RWPE2 (cell line): ENCODE measurements at regions not wholly inside any gene's neighbourhood (a gene's known extent, or its start where the extent isn't known, plus 50 kb on each side); places are given as distances from the start of the nearest gene placed in this dataset.
A peak's percentile ranks its signal among the peaks of the same experiment; 100 is the strongest.

ENCODE experiments used
- ATAC-seq: fragments of 200-7000 bp; cut with Tn5 transposase; 3 replicates; pipeline ENCODE4 v1.9.1; 2021; ENCODE audit warnings: low read depth
- DNase-seq: peaks from one replicate; pipeline ENCODE4 v3.0.0-alpha.2; 2020; ENCODE audit warnings: low spot score
- H3K27ac ChIP-seq: fragments of 450-650 bp; 2 replicates; pipeline ENCODE4 v1.5.1; 2017; ENCODE audit warnings: mild to moderate bottlenecking; ENCODE audit not compliant: poor library complexity, severe bottlenecking
- H3K27me3 ChIP-seq: fragments of 250-450 bp; sonication (Bioruptor Pico); 2 replicates; pipeline ENCODE4 v1.5.1; 2021; ENCODE audit warnings: mild to moderate bottlenecking, moderate library complexity; ENCODE audit not compliant: insufficient read depth, poor library complexity, severe bottlenecking
- H3K36me3 ChIP-seq: fragments of 250-450 bp; sonication (Bioruptor Pico); 2 replicates; pipeline ENCODE4 v1.5.1; 2020; ENCODE audit warnings: low read depth, mild to moderate bottlenecking, moderate library complexity
- H3K4me1 ChIP-seq: fragments of 250-450 bp; sonication (Bioruptor Pico); 2 replicates; pipeline ENCODE4 v1.5.1; 2021; ENCODE audit warnings: mild to moderate bottlenecking, moderate library complexity; ENCODE audit not compliant: insufficient read depth, poor library complexity, severe bottlenecking
- H3K4me3 ChIP-seq: fragments of 250-450 bp; sonication (Bioruptor Pico); 2 replicates; pipeline ENCODE4 v1.5.1; 2021; ENCODE audit warnings: mild to moderate bottlenecking, moderate library complexity; ENCODE audit not compliant: severe bottlenecking
- H3K9me3 ChIP-seq: fragments of 250-450 bp; sonication (Bioruptor Pico); 2 replicates; pipeline ENCODE4 v1.5.1; 2021; ENCODE audit warnings: mild to moderate bottlenecking, moderate library complexity; ENCODE audit not compliant: severe bottlenecking
- CTCF ChIP-seq: fragments of 450-650 bp; IDR thresholded peaks from one replicate; pipeline ENCODE4 v1.5.1; 2017; ENCODE audit warnings: mild to moderate bottlenecking, moderate library complexity; ENCODE audit not compliant: poor library complexity, severe bottlenecking

- Histone ChIP-seq H3K4me1 (peaks cover 19% of the 10 kb centered on the region), H3K27ac (peak overlapping the region; percentile 69), H3K27me3 (no peaks in the 10 kb centered on the region), H3K36me3 (no peaks in the 10 kb centered on the region), H3K4me3 (no peak overlapping the region), H3K9me3 (no peaks in the 10 kb centered on the region)
- peak; percentile 88 for ATAC-seq
- no peak for DNase-seq
- TF ChIP-seq CTCF = no peak
These were observed 69.3 kb upstream of the STMND1 start for GRCh38 chr6:17032590-17032987.

- peaks cover 19% of the 10 kb centered on the region for H3K4me1 ChIP-seq
- TF ChIP-seq CTCF = no peak
- no peaks in the 10 kb centered on the region for H3K9me3 ChIP-seq
- no peaks in the 10 kb centered on the region for H3K27me3 ChIP-seq
- ATAC-seq (no peak), DNase-seq (no peak)
- no peaks in the 10 kb centered on the region for H3K36me3 ChIP-seq
- peak overlapping the region; percentile 69 for H3K27ac ChIP-seq
- H3K4me3 ChIP-seq = no peak overlapping the region
These were observed 69.9 kb upstream of the STMND1 start for GRCh38 chr6:17031961-17032360.

GRCh38 chr6:17027441-17027840 lies 74.4 kb upstream of the STMND1 start:
- Histone ChIP-seq H3K4me3 (no peak overlapping the region), H3K27ac (no peak overlapping the region), H3K27me3 (no peaks in the 10 kb centered on the region), H3K36me3 (no peaks in the 10 kb centered on the region), H3K4me1 (peaks cover 5% of the 10 kb centered on the region), H3K9me3 (no peaks in the 10 kb centered on the region)
- no peak for TF ChIP-seq CTCF
- DNase-seq (no peak), ATAC-seq (no peak)

- DNase-seq (no peak), ATAC-seq (no peak)
- no peak for TF ChIP-seq CTCF
- Histone ChIP-seq H3K4me3 (no peak overlapping the region), H3K36me3 (no peaks in the 10 kb centered on the region), H3K4me1 (no peaks in the 10 kb centered on the region), H3K27ac (no peak overlapping the region), H3K27me3 (no peaks in the 10 kb centered on the region), H3K9me3 (no peaks in the 10 kb centered on the region)
These were observed 79.2 kb upstream of the STMND1 start for GRCh38 chr6:17022604-17023003.

GRCh38 chr6:17021539-17021889 lies 80.3 kb upstream of the STMND1 start:
- Histone ChIP-seq H3K36me3 (no peaks in the 10 kb centered on the region), H3K4me1 (no peaks in the 10 kb centered on the region), H3K9me3 (no peaks in the 10 kb centered on the region), H3K27ac (no peak overlapping the region), H3K4me3 (no peak overlapping the region), H3K27me3 (no peaks in the 10 kb centered on the region)
- DNase-seq (no peak), ATAC-seq (no peak)
- TF ChIP-seq CTCF = no peak
